ENCODE measurements at regions not wholly inside any gene's neighbourhood (a gene's known extent, or its start where the extent isn't known, plus 50 kb on each side); places are given as distances from the start of the nearest gene placed in this dataset.

DNA sequence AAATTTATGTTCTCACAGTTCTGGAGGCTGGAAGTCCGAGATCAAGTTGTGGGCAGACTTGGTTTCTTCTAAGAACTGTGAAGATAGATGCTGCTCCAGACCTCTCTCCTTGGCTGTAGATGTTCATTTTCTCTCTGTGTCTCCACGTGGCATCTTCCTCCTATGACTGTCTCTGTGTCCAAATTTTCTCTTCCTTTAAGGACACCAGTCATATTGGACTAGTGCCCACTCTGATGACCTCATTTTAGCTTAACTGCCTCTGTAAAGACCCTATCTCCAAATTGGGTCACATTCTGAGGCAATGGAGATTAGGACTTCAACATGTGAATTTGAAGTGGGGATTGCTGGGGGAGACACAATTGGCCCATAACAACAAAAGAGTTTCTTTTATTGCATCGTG is 125.3 kb upstream of the ETS2 start:
- no peak for TF ChIP-seq SPI1 (IDR thresholded peaks at IDR 0.05; ENCODE audit: borderline replicate concordance, low read depth)
- TF ChIP-seq POLR2AphosphoS5 (IDR thresholded peaks at IDR 0.05; ENCODE audit: low read depth): no peak
- TF ChIP-seq, protein P1, sequence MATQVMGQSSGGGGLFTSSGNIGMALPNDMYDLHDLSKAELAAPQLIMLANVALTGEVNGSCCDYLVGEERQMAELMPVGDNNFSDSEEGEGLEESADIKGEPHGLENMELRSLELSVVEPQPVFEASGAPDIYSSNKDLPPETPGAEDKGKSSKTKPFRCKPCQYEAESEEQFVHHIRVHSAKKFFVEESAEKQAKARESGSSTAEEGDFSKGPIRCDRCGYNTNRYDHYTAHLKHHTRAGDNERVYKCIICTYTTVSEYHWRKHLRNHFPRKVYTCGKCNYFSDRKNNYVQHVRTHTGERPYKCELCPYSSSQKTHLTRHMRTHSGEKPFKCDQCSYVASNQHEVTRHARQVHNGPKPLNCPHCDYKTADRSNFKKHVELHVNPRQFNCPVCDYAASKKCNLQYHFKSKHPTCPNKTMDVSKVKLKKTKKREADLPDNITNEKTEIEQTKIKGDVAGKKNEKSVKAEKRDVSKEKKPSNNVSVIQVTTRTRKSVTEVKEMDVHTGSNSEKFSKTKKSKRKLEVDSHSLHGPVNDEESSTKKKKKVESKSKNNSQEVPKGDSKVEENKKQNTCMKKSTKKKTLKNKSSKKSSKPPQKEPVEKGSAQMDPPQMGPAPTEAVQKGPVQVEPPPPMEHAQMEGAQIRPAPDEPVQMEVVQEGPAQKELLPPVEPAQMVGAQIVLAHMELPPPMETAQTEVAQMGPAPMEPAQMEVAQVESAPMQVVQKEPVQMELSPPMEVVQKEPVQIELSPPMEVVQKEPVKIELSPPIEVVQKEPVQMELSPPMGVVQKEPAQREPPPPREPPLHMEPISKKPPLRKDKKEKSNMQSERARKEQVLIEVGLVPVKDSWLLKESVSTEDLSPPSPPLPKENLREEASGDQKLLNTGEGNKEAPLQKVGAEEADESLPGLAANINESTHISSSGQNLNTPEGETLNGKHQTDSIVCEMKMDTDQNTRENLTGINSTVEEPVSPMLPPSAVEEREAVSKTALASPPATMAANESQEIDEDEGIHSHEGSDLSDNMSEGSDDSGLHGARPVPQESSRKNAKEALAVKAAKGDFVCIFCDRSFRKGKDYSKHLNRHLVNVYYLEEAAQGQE (IDR thresholded peaks at IDR 0.05; ENCODE audit: insufficient replicate concordance, low read depth): no peak
- TF ChIP-seq CTCF (IDR thresholded peaks at IDR 0.05; ENCODE audit: insufficient read depth, low read length): no peak
- TF ChIP-seq GABPA (IDR thresholded peaks at IDR 0.05; ENCODE audit: low read depth): no peak
- DNase-seq (ENCODE audit: low read depth in 1 of 2, low spot score in 1 of 2): no peak
- H3K27ac ChIP-seq (replicated peaks): no peak overlapping the region
- no peak overlapping the region for H3K4me3 ChIP-seq (replicated peaks; ENCODE audit: insufficient read depth, low read length)
- H3K27me3 ChIP-seq (ENCODE audit: insufficient read depth, poor library complexity, severe bottlenecking): no peaks in the 10 kb centered on the region

GRCh38 chr21:38683222-38683621 is 122.5 kb upstream of the ETS2 start:
- Histone ChIP-seq H3K27me3 (ENCODE audit: insufficient read depth, poor library complexity, severe bottlenecking) (no peaks in the 10 kb centered on the region), H3K4me3 (replicated peaks; ENCODE audit: insufficient read depth, low read length) (no peak overlapping the region), H3K27ac (replicated peaks) (no peak overlapping the region)
- TF ChIP-seq POLR2AphosphoS5 (IDR thresholded peaks at IDR 0.05; ENCODE audit: low read depth) (no peak), GABPA (IDR thresholded peaks at IDR 0.05; ENCODE audit: low read depth) (no peak), SPI1 (IDR thresholded peaks at IDR 0.05; ENCODE audit: borderline replicate concordance, low read depth) (no peak)
- no peak for DNase-seq (ENCODE audit: low read depth in 1 of 2, low spot score in 1 of 2)

- no peak overlapping the region for H3K4me3 ChIP-seq (replicated peaks; ENCODE audit: insufficient read depth, low read length)
- no peak overlapping the region for H3K27ac ChIP-seq (replicated peaks)
- TF ChIP-seq POLR2AphosphoS5 (IDR thresholded peaks at IDR 0.05; ENCODE audit: low read depth): no peak
- TF ChIP-seq, protein P1 (IDR thresholded peaks at IDR 0.05; ENCODE audit: insufficient replicate concordance, low read depth): no peak
- TF ChIP-seq SPI1 (IDR thresholded peaks at IDR 0.05; ENCODE audit: borderline replicate concordance, low read depth): no peak
- TF ChIP-seq CTCF (IDR thresholded peaks at IDR 0.05; ENCODE audit: insufficient read depth, low read length): no peak
- no peak for TF ChIP-seq GABPA (IDR thresholded peaks at IDR 0.05; ENCODE audit: low read depth)
- no peaks in the 10 kb centered on the region for H3K27me3 ChIP-seq (ENCODE audit: insufficient read depth, poor library complexity, severe bottlenecking)
- no peak for DNase-seq (ENCODE audit: low read depth in 1 of 2, low spot score in 1 of 2)
These were observed 117.7 kb upstream of the ETS2 start for GRCh38 chr21:38688068-38688467.

DNA sequence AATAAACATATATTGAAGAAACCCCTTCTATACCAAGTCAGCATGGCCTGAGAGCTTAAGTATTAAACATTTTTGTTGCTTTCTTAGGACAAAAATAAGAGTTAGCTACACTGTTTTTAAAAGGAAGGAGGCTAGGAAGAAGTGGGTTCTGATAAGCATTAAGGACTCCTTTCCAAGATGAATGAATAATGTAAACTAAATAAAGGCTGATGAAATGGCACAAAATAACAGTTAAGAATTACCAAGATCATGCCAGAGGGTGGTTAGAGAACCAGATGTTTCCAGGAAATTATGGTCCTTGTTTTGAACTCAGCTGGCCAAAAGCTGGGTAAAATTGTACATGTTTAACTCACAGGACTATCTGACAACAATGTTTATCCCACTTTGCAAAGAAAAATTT is 114.1 kb upstream of the ETS2 start:
- no peak for TF ChIP-seq SPI1 (IDR thresholded peaks at IDR 0.05; ENCODE audit: borderline replicate concordance, low read depth)
- H3K27ac ChIP-seq (replicated peaks): no peak overlapping the region
- DNase-seq (ENCODE audit: low read depth in 1 of 2, low spot score in 1 of 2): no peak
- no peaks in the 10 kb centered on the region for H3K27me3 ChIP-seq (ENCODE audit: insufficient read depth, poor library complexity, severe bottlenecking)
- H3K4me3 ChIP-seq (replicated peaks; ENCODE audit: insufficient read depth, low read length): no peak overlapping the region

DNA sequence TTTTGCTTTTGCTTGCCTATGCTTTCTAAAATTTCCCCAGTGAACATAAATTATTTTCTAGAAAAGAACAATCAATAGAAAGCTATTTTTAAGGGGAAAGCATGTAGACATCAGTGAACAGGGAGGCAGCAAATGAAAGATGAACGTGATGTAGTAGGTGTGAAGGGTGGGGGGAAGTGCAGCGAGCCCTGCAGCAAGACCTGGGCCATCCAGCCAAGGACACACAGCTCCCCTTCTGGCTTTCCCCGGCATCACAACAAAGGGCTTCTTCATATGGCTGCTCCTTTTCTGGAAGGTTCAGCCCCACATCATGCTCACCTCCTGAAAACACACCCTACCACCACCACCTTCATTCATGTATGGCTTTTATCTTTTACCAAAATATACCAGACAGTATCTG is 109.2 kb upstream of the ETS2 start:
- H3K27ac ChIP-seq (replicated peaks): no peak overlapping the region
- DNase-seq (ENCODE audit: low read depth in 1 of 2, low spot score in 1 of 2): no peak
- no peak overlapping the region for H3K4me3 ChIP-seq (replicated peaks; ENCODE audit: insufficient read depth, low read length)
- H3K27me3 ChIP-seq (ENCODE audit: insufficient read depth, poor library complexity, severe bottlenecking): no peaks in the 10 kb centered on the region
- TF ChIP-seq, protein P1 (IDR thresholded peaks at IDR 0.05; ENCODE audit: insufficient replicate concordance, low read depth): no peak
- TF ChIP-seq SPI1 (IDR thresholded peaks at IDR 0.05; ENCODE audit: borderline replicate concordance, low read depth) (no peak), CTCF (IDR thresholded peaks at IDR 0.05; ENCODE audit: insufficient read depth, low read length) (no peak), POLR2AphosphoS5 (IDR thresholded peaks at IDR 0.05; ENCODE audit: low read depth) (no peak), GABPA (IDR thresholded peaks at IDR 0.05; ENCODE audit: low read depth) (no peak)
